Adrenal gland (tissue), 5 donors: ENCODE measurements at regions not wholly inside any gene's neighbourhood (a gene's known extent, or its start where the extent isn't known, plus 50 kb on each side); places are given as distances from the start of the nearest gene placed in this dataset.

ENCODE experiments used
- POLR2A ChIP-seq, 2 donors: fragments of 450-650 bp; IDR thresholded peaks; one replicate each; pipeline ENCODE4 v1.6.1; 2017; ENCODE audit warnings: antibody characterized with exemption in 2 of 2, mild to moderate bottlenecking in 2 of 2, moderate library complexity in 1 of 2
- TF ChIP-seq, protein P1 (sequence below), 6 experiments: fragments of 450-650 bp in 4 of 6; fragments of 200-600 bp in 2 of 6; sonication (generic) in 1 of 6; IDR thresholded peaks; 1 replicate in 5 of 6; 2 replicates in 1 of 6; pipeline versions ENCODE4 v1.5.1 to v1.8.0; 2016 to 2021; ENCODE audit warnings: antibody characterized with exemption in 6 of 6, mild to moderate bottlenecking in 2 of 6, moderate library complexity in 1 of 6
- donor health status: DM: no; HTN: no; CAD: no.

DNA sequence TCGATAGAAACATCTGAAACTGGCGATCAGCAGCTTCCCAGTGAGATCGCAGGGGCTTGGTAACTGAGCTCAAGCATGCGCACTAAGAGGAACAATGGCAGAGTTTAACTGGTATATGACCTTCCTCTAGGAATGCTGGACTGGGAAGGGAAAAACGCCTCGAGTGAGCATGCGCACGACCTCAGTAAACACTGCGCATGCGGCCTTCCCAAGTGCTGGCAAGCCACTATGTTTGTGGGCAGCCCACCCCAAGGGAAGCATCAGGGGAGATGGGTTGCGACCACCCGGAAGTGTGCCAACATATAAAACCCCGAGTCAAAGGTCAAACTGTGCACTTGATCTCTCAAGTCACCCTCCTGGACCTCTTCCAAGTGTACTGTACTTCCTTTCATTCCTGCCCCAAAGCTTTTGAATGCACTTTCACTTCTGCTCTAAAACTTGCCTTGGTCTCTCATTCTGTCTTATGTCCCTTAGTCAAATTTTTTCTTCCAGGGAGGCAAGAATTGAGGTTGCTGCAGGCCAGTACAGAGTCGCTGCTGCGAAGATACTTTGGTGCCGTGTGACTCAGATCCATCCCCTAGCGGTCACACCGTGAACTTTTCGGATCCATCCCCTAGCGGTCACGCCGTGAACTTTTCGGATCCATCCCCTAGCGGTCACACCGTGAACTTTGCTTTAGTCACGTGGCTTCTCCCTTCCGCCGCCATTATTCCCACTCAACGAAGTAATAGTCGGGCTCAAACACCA is 243.3 kb downstream of the FAM43A start:
- TF ChIP-seq, protein P1, sequence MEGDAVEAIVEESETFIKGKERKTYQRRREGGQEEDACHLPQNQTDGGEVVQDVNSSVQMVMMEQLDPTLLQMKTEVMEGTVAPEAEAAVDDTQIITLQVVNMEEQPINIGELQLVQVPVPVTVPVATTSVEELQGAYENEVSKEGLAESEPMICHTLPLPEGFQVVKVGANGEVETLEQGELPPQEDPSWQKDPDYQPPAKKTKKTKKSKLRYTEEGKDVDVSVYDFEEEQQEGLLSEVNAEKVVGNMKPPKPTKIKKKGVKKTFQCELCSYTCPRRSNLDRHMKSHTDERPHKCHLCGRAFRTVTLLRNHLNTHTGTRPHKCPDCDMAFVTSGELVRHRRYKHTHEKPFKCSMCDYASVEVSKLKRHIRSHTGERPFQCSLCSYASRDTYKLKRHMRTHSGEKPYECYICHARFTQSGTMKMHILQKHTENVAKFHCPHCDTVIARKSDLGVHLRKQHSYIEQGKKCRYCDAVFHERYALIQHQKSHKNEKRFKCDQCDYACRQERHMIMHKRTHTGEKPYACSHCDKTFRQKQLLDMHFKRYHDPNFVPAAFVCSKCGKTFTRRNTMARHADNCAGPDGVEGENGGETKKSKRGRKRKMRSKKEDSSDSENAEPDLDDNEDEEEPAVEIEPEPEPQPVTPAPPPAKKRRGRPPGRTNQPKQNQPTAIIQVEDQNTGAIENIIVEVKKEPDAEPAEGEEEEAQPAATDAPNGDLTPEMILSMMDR (IDR thresholded peaks at IDR 0.05): peak; percentile 23 to 80 (median 61)
- no peak for TF ChIP-seq POLR2A (IDR thresholded peaks at IDR 0.05)
